Hepatocyte (in vitro differentiated cells): ENCODE measurements at regions not wholly inside any gene's neighbourhood (a gene's known extent, or its start where the extent isn't known, plus 50 kb on each side); places are given as distances from the start of the nearest gene placed in this dataset.
A peak's percentile ranks its signal among the peaks of the same experiment; 100 is the strongest.

Source experiments
- DNase-seq: peaks from one replicate; pipeline ENCODE4 v3.0.0-alpha.2; 2016; ENCODE audit warnings: low spot score
- H2AFZ ChIP-seq: fragments of 200-600 bp; sonication (generic); 2 replicates; pipeline ENCODE4 v1.6.0; 2016; ENCODE audit warnings: antibody characterized with exemption, mild to moderate bottlenecking
- H3K27ac ChIP-seq: fragments of 200-600 bp; sonication (generic); 2 replicates; pipeline ENCODE4 v1.5.1; 2016; ENCODE audit warnings: mild to moderate bottlenecking
- H3K27me3 ChIP-seq: fragments of 200-600 bp; sonication (generic); 2 replicates; pipeline ENCODE4 v1.6.1; 2016
- H3K36me3 ChIP-seq: fragments of 200-600 bp; sonication (generic); replicated peaks from 2 replicates; pipeline ENCODE4 v1.5.1; 2016; ENCODE audit warnings: low read depth; ENCODE audit not compliant: insufficient read depth
- H3K4me1 ChIP-seq: fragments of 200-600 bp; sonication (generic); 2 replicates; pipeline ENCODE4 v1.5.1; 2016; ENCODE audit warnings: mild to moderate bottlenecking, moderate library complexity; ENCODE audit not compliant: insufficient read depth
- H3K4me2 ChIP-seq: fragments of 200-600 bp; sonication (generic); 2 replicates; pipeline ENCODE4 v1.6.0; 2016
- H3K4me3 ChIP-seq: fragments of 200-600 bp; sonication (generic); 2 replicates; pipeline ENCODE4 v1.5.1; 2016; ENCODE audit warnings: mild to moderate bottlenecking
- H3K79me2 ChIP-seq: fragments of 200-600 bp; sonication (generic); 2 replicates; pipeline ENCODE4 v1.6.0; 2017; ENCODE audit warnings: mild to moderate bottlenecking
- H3K9me2 ChIP-seq: fragments of 200-600 bp; sonication (generic); replicated peaks from 2 replicates; pipeline ENCODE4 v1.6.0; 2017; ENCODE audit warnings: mild to moderate bottlenecking; ENCODE audit not compliant: insufficient read depth
- H3K9me3 ChIP-seq: fragments of 200-600 bp; sonication (generic); 2 replicates; pipeline ENCODE4 v1.5.1; 2016; ENCODE audit warnings: low read depth, mild to moderate bottlenecking
- H4K20me1 ChIP-seq: fragments of 200-600 bp; sonication (generic); 2 replicates; pipeline ENCODE4 v1.6.0; 2016; ENCODE audit warnings: mild to moderate bottlenecking; ENCODE audit not compliant: insufficient read depth, poor library complexity, severe bottlenecking
- EZH2 ChIP-seq: fragments of 200-600 bp; sonication (generic); IDR thresholded peaks from 2 replicates; pipeline ENCODE4 v1.6.1; 2016; ENCODE audit warnings: antibody characterized with exemption, mild to moderate bottlenecking, borderline replicate concordance
- EZH2phosphoT487 ChIP-seq: fragments of 200-600 bp; sonication (generic); IDR thresholded peaks from one replicate; pipeline ENCODE4 v1.6.1; 2018; ENCODE audit warnings: antibody characterized with exemption, mild to moderate bottlenecking, low read depth, moderate library complexity; ENCODE audit not compliant: unreplicated experiment, severe bottlenecking
- WGBS: methylation state at CpG from one replicate; pipeline ENCODE4 v1.1.6; 2016; ENCODE audit warnings: low lambda C conversion rate; ENCODE audit errors: missing lambda C conversion rate; 5-methylcytosine and 5-hydroxymethylcytosine counted together
- TF ChIP-seq, protein P1 (sequence below): fragments of 200-600 bp; sonication (generic); IDR thresholded peaks from 2 replicates; pipeline ENCODE4 v1.5.1; 2016; ENCODE audit warnings: antibody characterized with exemption, mild to moderate bottlenecking; ENCODE audit not compliant: poor library complexity

DNA sequence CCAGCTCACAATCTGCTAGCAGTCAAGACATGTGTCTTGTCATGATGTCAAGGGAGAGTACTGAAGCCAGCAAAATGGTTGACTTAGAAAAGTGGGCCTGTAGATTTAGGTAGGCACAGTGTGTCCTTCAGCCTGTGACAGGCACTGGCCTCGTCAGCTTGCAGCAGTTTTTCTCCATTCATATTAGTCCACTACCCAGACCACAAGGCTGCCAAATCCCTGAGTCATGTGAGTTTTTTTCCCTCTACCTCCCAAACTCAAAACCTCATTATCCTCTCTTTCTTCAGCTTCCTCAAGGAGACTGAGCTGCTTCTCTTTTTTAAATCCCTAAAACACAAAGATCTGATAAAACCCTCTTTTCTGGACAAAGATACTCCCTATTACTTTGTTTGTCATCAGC, 102.6 kb upstream of the HS3ST3A1 start:
- Histone ChIP-seq H3K4me3 (no peak overlapping the region), H3K27ac (no peak overlapping the region), H2AFZ (no peak overlapping the region), H3K4me2 (no peak overlapping the region), H3K79me2 (no peaks in the 10 kb centered on the region), H3K27me3 (peaks cover 3% of the 10 kb centered on the region), H3K36me3 (no peaks in the 10 kb centered on the region), H3K9me3 (no peaks in the 10 kb centered on the region), H3K4me1 (peaks cover 5% of the 10 kb centered on the region), H4K20me1 (no peaks in the 10 kb centered on the region), H3K9me2 (no peaks in the 10 kb centered on the region)
- no peak for TF ChIP-seq EZH2phosphoT487
- TF ChIP-seq EZH2 = no peak
- TF ChIP-seq, protein P1, sequence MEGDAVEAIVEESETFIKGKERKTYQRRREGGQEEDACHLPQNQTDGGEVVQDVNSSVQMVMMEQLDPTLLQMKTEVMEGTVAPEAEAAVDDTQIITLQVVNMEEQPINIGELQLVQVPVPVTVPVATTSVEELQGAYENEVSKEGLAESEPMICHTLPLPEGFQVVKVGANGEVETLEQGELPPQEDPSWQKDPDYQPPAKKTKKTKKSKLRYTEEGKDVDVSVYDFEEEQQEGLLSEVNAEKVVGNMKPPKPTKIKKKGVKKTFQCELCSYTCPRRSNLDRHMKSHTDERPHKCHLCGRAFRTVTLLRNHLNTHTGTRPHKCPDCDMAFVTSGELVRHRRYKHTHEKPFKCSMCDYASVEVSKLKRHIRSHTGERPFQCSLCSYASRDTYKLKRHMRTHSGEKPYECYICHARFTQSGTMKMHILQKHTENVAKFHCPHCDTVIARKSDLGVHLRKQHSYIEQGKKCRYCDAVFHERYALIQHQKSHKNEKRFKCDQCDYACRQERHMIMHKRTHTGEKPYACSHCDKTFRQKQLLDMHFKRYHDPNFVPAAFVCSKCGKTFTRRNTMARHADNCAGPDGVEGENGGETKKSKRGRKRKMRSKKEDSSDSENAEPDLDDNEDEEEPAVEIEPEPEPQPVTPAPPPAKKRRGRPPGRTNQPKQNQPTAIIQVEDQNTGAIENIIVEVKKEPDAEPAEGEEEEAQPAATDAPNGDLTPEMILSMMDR = no peak
- 63% methylated on average over 1 of the region's 1 CpG for WGBS
- DNase-seq = no peak

- WGBS = 82% methylated on average over 7 of the region's 7 CpGs
- Histone ChIP-seq H3K4me1 (peaks cover 5% of the 10 kb centered on the region), H3K27ac (no peak overlapping the region), H3K27me3 (peaks cover 3% of the 10 kb centered on the region), H4K20me1 (no peaks in the 10 kb centered on the region), H3K9me2 (no peaks in the 10 kb centered on the region), H3K36me3 (no peaks in the 10 kb centered on the region), H3K9me3 (no peaks in the 10 kb centered on the region), H3K4me2 (no peak overlapping the region), H2AFZ (no peak overlapping the region), H3K4me3 (no peak overlapping the region), H3K79me2 (no peaks in the 10 kb centered on the region)
- no peak for TF ChIP-seq EZH2phosphoT487
- no peak for TF ChIP-seq EZH2
- TF ChIP-seq, protein P1 = no peak
- DNase-seq = no peak
Observed at GRCh38 chr17:13705221-13705620, 103.5 kb upstream of the HS3ST3A1 start.

DNA sequence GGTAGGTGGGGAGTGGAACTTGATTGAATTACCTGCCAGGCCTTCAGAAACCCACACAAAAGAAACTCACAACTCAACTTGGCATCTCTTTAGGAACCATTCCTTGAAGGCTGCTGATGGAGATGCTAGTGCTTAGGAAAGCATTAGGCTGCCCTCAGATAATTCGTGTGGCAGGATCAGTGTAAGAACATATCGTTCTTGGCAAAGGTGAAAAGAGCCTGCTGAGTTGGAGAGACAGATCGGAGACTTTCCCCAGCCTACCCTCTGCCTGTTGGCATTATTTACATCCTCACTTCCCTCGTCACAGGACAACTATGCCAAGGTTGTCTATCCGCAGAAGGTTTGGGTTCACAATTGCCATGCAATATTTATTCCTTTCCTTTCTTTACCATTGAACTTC, 120.0 kb upstream of the HS3ST3A1 start:
- peaks cover 8% of the 10 kb centered on the region for H3K4me1 ChIP-seq
- 90% methylated on average over 5 of the region's 5 CpGs for WGBS
- no peak for DNase-seq
- H3K27me3 ChIP-seq = no peaks in the 10 kb centered on the region
- H4K20me1 ChIP-seq = no peaks in the 10 kb centered on the region
- no peak overlapping the region for H2AFZ ChIP-seq
- no peaks in the 10 kb centered on the region for H3K9me3 ChIP-seq
- H3K36me3 ChIP-seq = no peaks in the 10 kb centered on the region
- H3K27ac ChIP-seq = peak overlapping the region; percentile 20
- TF ChIP-seq, protein P1 = no peak
- TF ChIP-seq EZH2 (no peak), EZH2phosphoT487 (no peak)
- no peak overlapping the region for H3K4me2 ChIP-seq
- H3K79me2 ChIP-seq = no peaks in the 10 kb centered on the region
- H3K4me3 ChIP-seq = no peak overlapping the region
- H3K9me2 ChIP-seq = no peaks in the 10 kb centered on the region
